Neural cell (in vitro differentiated cells): ENCODE measurements at regions not wholly inside any gene's neighbourhood (a gene's known extent, or its start where the extent isn't known, plus 50 kb on each side); places are given as distances from the start of the nearest gene placed in this dataset.

ENCODE experiments used
- H2AFZ ChIP-seq: fragments of 200-600, 300-800 bp; sonication (generic), shearing (Covaris generic); 2 replicates; pipeline ENCODE4 v1.6.0; 2014; ENCODE audit warnings: low read depth, mild to moderate bottlenecking, antibody characterized with exemption, low read length, moderate library complexity
- H3F3A ChIP-seq: fragments of 200-600 bp; shearing (Covaris generic); 2 replicates; pipeline ENCODE4 v1.6.1; 2016; ENCODE audit warnings: mild to moderate bottlenecking, moderate library complexity, mixed read lengths, antibody characterized with exemption, low read length; ENCODE audit not compliant: insufficient read depth, poor library complexity, severe bottlenecking
- H3K27ac ChIP-seq: fragments of 200-600, 300-800 bp; sonication (generic), shearing (Covaris generic); 2 replicates; pipeline ENCODE4 v1.5.1; 2014; ENCODE audit warnings: mild to moderate bottlenecking, low read length, moderate library complexity
- H3K27me3 ChIP-seq: fragments of 300-800, 200-600 bp; sonication (generic), shearing (Covaris generic); 2 replicates; pipeline ENCODE4 v1.6.0; 2014; ENCODE audit warnings: mild to moderate bottlenecking, low read depth, low read length, moderate library complexity; ENCODE audit not compliant: insufficient read depth
- H3K36me3 ChIP-seq: fragments of 300-800, 200-600 bp; sonication (generic), shearing (Covaris generic); 2 replicates; pipeline ENCODE4 v1.5.1; 2014; ENCODE audit warnings: mild to moderate bottlenecking, antibody characterized with exemption, low read length, moderate library complexity; ENCODE audit not compliant: insufficient read depth
- H3K4me2 ChIP-seq: fragments of 300-800, 200-600 bp; sonication (generic), shearing (Covaris generic); 2 replicates; pipeline ENCODE4 v1.6.0; 2014; ENCODE audit warnings: mild to moderate bottlenecking, low read length
- H3K4me3 ChIP-seq: fragments of 300-800, 200-600 bp; sonication (generic), shearing (Covaris generic); 2 replicates; pipeline ENCODE4 v1.5.1; 2014; ENCODE audit warnings: mild to moderate bottlenecking, low read length, moderate library complexity
- H3K79me2 ChIP-seq: fragments of 200-600 bp; shearing (Covaris generic); replicated peaks from 2 replicates; pipeline ENCODE4 v1.6.0; 2014; ENCODE audit warnings: mild to moderate bottlenecking, low read length, moderate library complexity; ENCODE audit not compliant: insufficient read depth
- H3K9ac ChIP-seq: fragments of 300-800, 200-600 bp; sonication (generic), shearing (Covaris generic); 2 replicates; pipeline ENCODE4 v1.6.1; 2016; ENCODE audit warnings: mild to moderate bottlenecking, low read length, mixed read lengths
- H3K9me2 ChIP-seq: fragments of 200-600 bp; shearing (Covaris generic); 2 replicates; pipeline ENCODE4 v1.6.1; 2016; ENCODE audit warnings: mild to moderate bottlenecking, low read length, mixed read lengths; ENCODE audit not compliant: insufficient read depth
- H3K9me3 ChIP-seq: fragments of 200-600, 300-800 bp; sonication (generic), shearing (Covaris generic); 2 replicates; pipeline ENCODE4 v1.6.1; 2016; ENCODE audit warnings: mild to moderate bottlenecking, mixed run types, low read length, moderate library complexity, mixed read lengths
- H4K20me1 ChIP-seq: fragments of 200-600 bp; shearing (Covaris generic); 2 replicates; pipeline ENCODE4 v1.6.1; 2016; ENCODE audit warnings: mild to moderate bottlenecking, mixed run types; ENCODE audit not compliant: insufficient read depth
- EP300 ChIP-seq: fragments of 450-650 bp; conservative IDR thresholded peaks from 2 replicates; pipeline ENCODE4 v1.6.1; 2014; ENCODE audit warnings: antibody characterized with exemption, mild to moderate bottlenecking, moderate library complexity; ENCODE audit not compliant: poor library complexity, severe bottlenecking
- EZH2 ChIP-seq: fragments of 200-600, 300-800 bp; shearing (Covaris generic), sonication (generic); IDR thresholded peaks from 2 replicates; pipeline ENCODE4 v1.6.1; 2014; ENCODE audit warnings: antibody characterized with exemption, low read length, borderline replicate concordance, mild to moderate bottlenecking; ENCODE audit not compliant: insufficient read depth, poor library complexity, severe bottlenecking
- MXI1 ChIP-seq: fragments of 450-650 bp; conservative IDR thresholded peaks from 2 replicates; pipeline ENCODE4 v1.6.1; 2014; ENCODE audit warnings: antibody characterized with exemption, mild to moderate bottlenecking; ENCODE audit not compliant: poor library complexity, severe bottlenecking
- POLR2AphosphoS5 ChIP-seq: IDR thresholded peaks from 2 replicates; pipeline ENCODE4 v1.6.1; 2012
- RAD21 ChIP-seq: fragments of 450-650 bp; conservative IDR thresholded peaks from 2 replicates; pipeline ENCODE4 v1.6.1; 2014; ENCODE audit warnings: antibody characterized with exemption, mild to moderate bottlenecking, moderate library complexity
- SMC3 ChIP-seq: fragments of 450-650 bp; conservative IDR thresholded peaks from 2 replicates; pipeline ENCODE4 v1.6.1; 2014; ENCODE audit warnings: antibody characterized with exemption, mild to moderate bottlenecking, moderate library complexity; ENCODE audit not compliant: poor library complexity
- TAF1 ChIP-seq: IDR thresholded peaks from 2 replicates; pipeline ENCODE4 v1.6.1; 2012; ENCODE audit warnings: low read depth
- TF ChIP-seq, protein P1 (sequence below): IDR thresholded peaks from 2 replicates; pipeline ENCODE4 v1.6.1; 2012; ENCODE audit warnings: borderline replicate concordance

DNA sequence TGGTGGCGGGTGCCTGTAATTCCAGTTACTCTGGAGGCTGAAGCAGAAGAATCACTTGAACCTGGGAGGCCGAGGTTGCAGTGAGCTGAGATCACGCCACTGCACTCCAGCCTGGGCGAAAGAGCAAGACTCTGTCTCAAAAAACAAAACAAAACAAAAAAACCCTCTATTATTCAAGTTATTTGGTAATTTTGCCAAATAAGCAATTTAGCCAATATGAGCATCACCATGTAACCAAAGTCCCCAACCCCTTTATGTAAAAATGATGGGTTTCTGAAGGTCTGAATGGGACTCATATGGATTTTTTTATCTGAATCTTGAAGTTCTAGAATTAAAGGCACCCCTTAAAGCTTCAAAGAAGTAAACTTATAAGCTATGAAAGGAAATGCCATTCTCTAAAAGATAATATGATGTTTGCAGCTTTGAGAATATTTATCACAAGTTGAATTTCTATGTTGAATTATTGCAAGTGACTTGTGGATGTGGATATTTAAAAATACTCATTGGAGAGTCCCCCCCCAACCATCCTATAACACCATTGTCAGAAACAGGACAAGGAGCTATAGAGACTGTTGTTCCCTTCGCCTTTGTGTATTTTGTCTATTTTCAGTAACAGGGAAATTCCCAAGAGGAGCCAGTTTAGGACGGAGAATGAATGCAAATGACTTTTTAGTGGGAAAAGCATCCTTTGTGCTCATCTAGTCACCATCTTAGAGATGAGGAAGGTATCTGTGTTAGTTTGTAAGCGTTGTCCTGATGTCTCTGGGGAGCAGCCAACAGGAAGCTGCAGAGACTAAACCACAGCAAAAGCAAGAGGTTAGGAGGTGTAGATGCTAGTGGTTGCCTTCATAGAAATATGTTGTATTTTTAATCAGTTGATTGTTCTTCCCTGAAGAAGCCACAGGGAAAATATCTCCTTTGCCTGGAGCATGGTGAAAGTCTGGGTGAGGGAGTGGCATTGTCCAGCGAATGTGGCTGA lies 68.3 kb downstream of the TET3 start:
- no peaks in the 10 kb centered on the region for H3K27me3 ChIP-seq
- H3K4me2 ChIP-seq = no peak overlapping the region
- H3K27ac ChIP-seq = no peak overlapping the region
- H3K9me3 ChIP-seq = no peaks in the 10 kb centered on the region
- no peak overlapping the region for H3K9ac ChIP-seq
- no peak overlapping the region for H2AFZ ChIP-seq
- H3K79me2 ChIP-seq = peaks cover 57% of the 10 kb centered on the region
- no peak overlapping the region for H3K4me3 ChIP-seq
- peaks cover 3% of the 10 kb centered on the region for H4K20me1 ChIP-seq
- TF ChIP-seq SMC3 (no peak), TAF1 (no peak)
- TF ChIP-seq, protein P1, sequence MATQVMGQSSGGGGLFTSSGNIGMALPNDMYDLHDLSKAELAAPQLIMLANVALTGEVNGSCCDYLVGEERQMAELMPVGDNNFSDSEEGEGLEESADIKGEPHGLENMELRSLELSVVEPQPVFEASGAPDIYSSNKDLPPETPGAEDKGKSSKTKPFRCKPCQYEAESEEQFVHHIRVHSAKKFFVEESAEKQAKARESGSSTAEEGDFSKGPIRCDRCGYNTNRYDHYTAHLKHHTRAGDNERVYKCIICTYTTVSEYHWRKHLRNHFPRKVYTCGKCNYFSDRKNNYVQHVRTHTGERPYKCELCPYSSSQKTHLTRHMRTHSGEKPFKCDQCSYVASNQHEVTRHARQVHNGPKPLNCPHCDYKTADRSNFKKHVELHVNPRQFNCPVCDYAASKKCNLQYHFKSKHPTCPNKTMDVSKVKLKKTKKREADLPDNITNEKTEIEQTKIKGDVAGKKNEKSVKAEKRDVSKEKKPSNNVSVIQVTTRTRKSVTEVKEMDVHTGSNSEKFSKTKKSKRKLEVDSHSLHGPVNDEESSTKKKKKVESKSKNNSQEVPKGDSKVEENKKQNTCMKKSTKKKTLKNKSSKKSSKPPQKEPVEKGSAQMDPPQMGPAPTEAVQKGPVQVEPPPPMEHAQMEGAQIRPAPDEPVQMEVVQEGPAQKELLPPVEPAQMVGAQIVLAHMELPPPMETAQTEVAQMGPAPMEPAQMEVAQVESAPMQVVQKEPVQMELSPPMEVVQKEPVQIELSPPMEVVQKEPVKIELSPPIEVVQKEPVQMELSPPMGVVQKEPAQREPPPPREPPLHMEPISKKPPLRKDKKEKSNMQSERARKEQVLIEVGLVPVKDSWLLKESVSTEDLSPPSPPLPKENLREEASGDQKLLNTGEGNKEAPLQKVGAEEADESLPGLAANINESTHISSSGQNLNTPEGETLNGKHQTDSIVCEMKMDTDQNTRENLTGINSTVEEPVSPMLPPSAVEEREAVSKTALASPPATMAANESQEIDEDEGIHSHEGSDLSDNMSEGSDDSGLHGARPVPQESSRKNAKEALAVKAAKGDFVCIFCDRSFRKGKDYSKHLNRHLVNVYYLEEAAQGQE = no peak
- no peaks in the 10 kb centered on the region for H3K9me2 ChIP-seq
- peaks cover 6% of the 10 kb centered on the region for H3K36me3 ChIP-seq
- no peaks in the 10 kb centered on the region for H3F3A ChIP-seq

DNA sequence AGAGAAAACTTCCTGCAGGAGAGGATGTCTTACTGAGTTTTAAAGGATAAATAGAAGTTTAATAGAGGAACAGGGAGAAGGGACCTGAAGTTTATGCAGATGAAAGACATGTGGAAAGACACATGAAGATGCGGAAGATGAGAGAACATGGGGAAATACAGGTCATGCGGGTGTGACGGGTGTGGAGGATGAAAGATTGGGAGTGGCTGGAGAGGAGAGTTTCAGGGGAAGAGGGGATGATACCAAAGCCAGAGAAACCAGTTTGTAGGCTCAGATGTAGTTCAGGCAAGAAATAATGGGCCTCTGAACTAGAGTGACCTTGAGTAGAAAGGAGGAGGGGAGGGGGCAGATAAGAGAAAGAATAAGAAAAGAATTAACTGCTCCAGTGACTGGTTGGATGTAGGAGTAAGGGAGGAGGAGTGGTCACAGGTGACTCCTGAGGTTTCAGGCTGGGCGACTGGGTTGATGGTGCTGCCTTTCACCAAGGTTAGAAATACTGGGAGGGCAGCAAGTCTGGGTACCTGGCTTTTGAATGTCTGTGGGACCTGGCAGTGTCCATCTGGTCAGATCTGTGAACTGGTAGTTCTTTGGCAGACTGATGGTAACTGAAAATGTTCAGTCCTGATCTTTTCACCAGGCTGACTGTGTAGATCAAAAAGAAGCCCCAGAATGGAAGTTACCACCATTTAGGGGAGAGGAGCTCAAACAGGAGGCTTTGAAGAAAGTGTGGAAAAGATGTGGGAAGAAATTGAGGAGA lies 69.4 kb downstream of the TET3 start:
- no peak overlapping the region for H3K4me3 ChIP-seq
- H3K27me3 ChIP-seq = no peaks in the 10 kb centered on the region
- H3K79me2 ChIP-seq = peaks cover 49% of the 10 kb centered on the region
- H3K36me3 ChIP-seq = no peaks in the 10 kb centered on the region
- H3K9ac ChIP-seq = no peak overlapping the region
- peaks cover 3% of the 10 kb centered on the region for H4K20me1 ChIP-seq
- no peak overlapping the region for H2AFZ ChIP-seq
- H3K4me2 ChIP-seq = no peak overlapping the region
- no peaks in the 10 kb centered on the region for H3K9me3 ChIP-seq
- H3K27ac ChIP-seq = no peak overlapping the region
- TF ChIP-seq SMC3 = no peak
- TF ChIP-seq EZH2 = no peak
- no peak for TF ChIP-seq TAF1
- TF ChIP-seq, protein P1 = no peak
- no peak for TF ChIP-seq EP300
- TF ChIP-seq RAD21 = no peak
- TF ChIP-seq MXI1 = no peak
- no peak for TF ChIP-seq POLR2AphosphoS5
- no peaks in the 10 kb centered on the region for H3F3A ChIP-seq
- H3K9me2 ChIP-seq = no peaks in the 10 kb centered on the region
